ENCODE measurements at regions not wholly inside any gene's neighbourhood (a gene's known extent, or its start where the extent isn't known, plus 50 kb on each side); places are given as distances from the start of the nearest gene placed in this dataset.

DNA sequence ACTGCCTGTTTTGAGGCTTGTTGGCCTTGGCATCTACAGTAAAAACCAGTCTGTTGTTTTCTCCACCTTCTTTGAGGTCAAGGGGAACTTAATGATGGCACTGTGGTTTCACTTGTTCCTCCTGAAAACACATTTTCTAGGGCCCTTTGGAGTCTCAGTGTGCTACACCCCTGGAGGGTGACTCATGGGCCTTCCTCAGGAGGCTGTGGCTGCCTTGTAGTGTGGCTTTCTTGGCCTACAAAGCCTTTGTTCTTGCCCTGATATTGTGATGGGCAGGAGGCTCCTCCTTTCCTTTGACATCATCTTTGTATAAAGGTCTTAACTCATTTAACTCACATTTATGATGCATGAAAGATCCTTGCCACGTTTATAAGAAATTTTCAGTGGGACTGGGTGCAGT, 56.3 kb upstream of the GPBP1 start:
- H3K4me3 ChIP-seq (ENCODE audit: low read length): no peak overlapping the region
- no peaks in the 10 kb centered on the region for H3F3A ChIP-seq (ENCODE audit: low read length, unreplicated experiment)
- no peak overlapping the region for H2AFZ ChIP-seq (ENCODE audit: low read length)
- H3K9ac ChIP-seq (ENCODE audit: low read length): no peak overlapping the region
- H3K79me2 ChIP-seq (ENCODE audit: low read length): no peaks in the 10 kb centered on the region
- ATAC-seq: no peak
- H3K36me3 ChIP-seq (ENCODE audit: low read depth, low read length): no peaks in the 10 kb centered on the region
- BruUV-seq (replicated peaks): no TSS peak
- H3K27me3 ChIP-seq (ENCODE audit: low read length): no peaks in the 10 kb centered on the region
- peak; percentile 7 for DNase-seq
- H3K9me2 ChIP-seq (replicated peaks; ENCODE audit: low read length): no peaks in the 10 kb centered on the region
- H3K4me2 ChIP-seq (ENCODE audit: low read length): no peak overlapping the region
- intact Hi-C loops (cut with micrococcal nuclease): no loop called here
- TF ChIP-seq EZH2 (IDR thresholded peaks at IDR 0.05; ENCODE audit: low read length, unreplicated experiment): no peak
- TF ChIP-seq EZH2phosphoT487 (IDR thresholded peaks at IDR 0.05; ENCODE audit: borderline replicate concordance, low read length): no peak
- H3K9me3 ChIP-seq (ENCODE audit: low read length): no peaks in the 10 kb centered on the region
- no peaks in the 10 kb centered on the region for H4K20me1 ChIP-seq (ENCODE audit: low read length)
- H3K27ac ChIP-seq (ENCODE audit: low read length): no peak overlapping the region
- POLR2A ChIA-PET (ENCODE audit: unreplicated experiment): no interaction called here
- CTCF ChIA-PET: no interaction called here
- H3K4me1 ChIP-seq (ENCODE audit: insufficient read depth, low read length): no peaks in the 10 kb centered on the region

DNA sequence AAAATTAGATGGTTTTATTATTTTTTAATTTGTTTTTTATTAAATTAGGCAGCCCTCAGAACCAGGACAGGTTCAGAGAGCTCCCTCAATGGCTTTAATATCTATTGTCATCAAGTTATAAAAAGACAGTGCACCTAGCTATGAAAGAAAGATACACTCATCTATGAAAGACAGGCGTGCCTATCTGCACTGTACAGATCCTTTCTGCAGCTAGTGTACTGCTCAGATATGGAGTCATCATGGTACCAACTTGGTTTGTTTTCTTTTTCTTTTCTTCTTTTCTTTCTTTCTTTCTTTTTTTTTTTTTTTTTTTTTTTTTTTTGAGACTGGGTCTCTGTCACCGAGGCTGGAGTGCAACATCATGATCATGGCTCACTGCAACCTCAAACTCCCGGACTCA, 54.8 kb upstream of the GPBP1 start:
- Histone ChIP-seq H3K27me3 (ENCODE audit: low read length) (no peaks in the 10 kb centered on the region), H3K4me2 (ENCODE audit: low read length) (no peak overlapping the region), H3K79me2 (ENCODE audit: low read length) (no peaks in the 10 kb centered on the region), H2AFZ (ENCODE audit: low read length) (no peak overlapping the region), H3K9me2 (replicated peaks; ENCODE audit: low read length) (no peaks in the 10 kb centered on the region), H3K4me3 (ENCODE audit: low read length) (no peak overlapping the region), H3K36me3 (ENCODE audit: low read depth, low read length) (no peaks in the 10 kb centered on the region), H3K27ac (ENCODE audit: low read length) (no peak overlapping the region), H3K4me1 (ENCODE audit: insufficient read depth, low read length) (no peaks in the 10 kb centered on the region), H3K9ac (ENCODE audit: low read length) (no peak overlapping the region), H3F3A (ENCODE audit: low read length, unreplicated experiment) (no peaks in the 10 kb centered on the region), H3K9me3 (ENCODE audit: low read length) (no peaks in the 10 kb centered on the region), H4K20me1 (ENCODE audit: low read length) (no peaks in the 10 kb centered on the region)
- ChIA-PET CTCF (no interaction called here), POLR2A (ENCODE audit: unreplicated experiment) (no interaction called here)
- intact Hi-C loops (cut with micrococcal nuclease): no loop called here
- no TSS peak for BruUV-seq (replicated peaks)
- TF ChIP-seq, protein P1, sequence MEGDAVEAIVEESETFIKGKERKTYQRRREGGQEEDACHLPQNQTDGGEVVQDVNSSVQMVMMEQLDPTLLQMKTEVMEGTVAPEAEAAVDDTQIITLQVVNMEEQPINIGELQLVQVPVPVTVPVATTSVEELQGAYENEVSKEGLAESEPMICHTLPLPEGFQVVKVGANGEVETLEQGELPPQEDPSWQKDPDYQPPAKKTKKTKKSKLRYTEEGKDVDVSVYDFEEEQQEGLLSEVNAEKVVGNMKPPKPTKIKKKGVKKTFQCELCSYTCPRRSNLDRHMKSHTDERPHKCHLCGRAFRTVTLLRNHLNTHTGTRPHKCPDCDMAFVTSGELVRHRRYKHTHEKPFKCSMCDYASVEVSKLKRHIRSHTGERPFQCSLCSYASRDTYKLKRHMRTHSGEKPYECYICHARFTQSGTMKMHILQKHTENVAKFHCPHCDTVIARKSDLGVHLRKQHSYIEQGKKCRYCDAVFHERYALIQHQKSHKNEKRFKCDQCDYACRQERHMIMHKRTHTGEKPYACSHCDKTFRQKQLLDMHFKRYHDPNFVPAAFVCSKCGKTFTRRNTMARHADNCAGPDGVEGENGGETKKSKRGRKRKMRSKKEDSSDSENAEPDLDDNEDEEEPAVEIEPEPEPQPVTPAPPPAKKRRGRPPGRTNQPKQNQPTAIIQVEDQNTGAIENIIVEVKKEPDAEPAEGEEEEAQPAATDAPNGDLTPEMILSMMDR (conservative IDR thresholded peaks at IDR 0.05; ENCODE audit: low read depth, low read length): no peak
- no peak for TF ChIP-seq EZH2phosphoT487 (IDR thresholded peaks at IDR 0.05; ENCODE audit: borderline replicate concordance, low read length)
- TF ChIP-seq EZH2 (IDR thresholded peaks at IDR 0.05; ENCODE audit: low read length, unreplicated experiment): no peak
- DNase-seq (no peak), ATAC-seq (no peak)

DNA sequence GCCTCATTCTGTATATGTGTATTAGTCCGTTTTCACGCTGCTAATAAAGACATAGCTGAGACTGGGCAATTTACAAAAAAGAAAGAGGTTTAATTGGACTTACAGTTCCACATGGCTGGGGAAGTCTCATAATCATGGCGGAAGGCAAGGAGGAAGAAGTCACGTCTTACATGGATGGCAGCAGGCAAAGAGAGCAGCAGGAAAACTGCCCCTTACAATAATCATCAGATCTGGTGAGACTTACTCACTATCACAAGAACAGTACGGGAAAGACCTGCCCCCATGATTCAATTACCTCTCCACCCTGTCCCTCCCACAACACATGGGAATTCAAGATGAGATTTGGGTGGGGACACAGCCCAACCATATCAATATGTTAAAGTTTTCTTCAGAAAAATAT, 49.8 kb upstream of the GPBP1 start:
- H3K36me3 ChIP-seq (ENCODE audit: low read depth, low read length): no peaks in the 10 kb centered on the region
- H3K27me3 ChIP-seq (ENCODE audit: low read length): no peaks in the 10 kb centered on the region
- no peak overlapping the region for H3K9ac ChIP-seq (ENCODE audit: low read length)
- no peak overlapping the region for H3K4me3 ChIP-seq (ENCODE audit: low read length)
- ATAC-seq (no peak), DNase-seq (no peak)
- intact Hi-C loops (cut with micrococcal nuclease): no loop called here
- no TSS peak for BruUV-seq (replicated peaks)
- no peaks in the 10 kb centered on the region for H4K20me1 ChIP-seq (ENCODE audit: low read length)
- CTCF ChIA-PET: no interaction called here
- H3K27ac ChIP-seq (ENCODE audit: low read length): no peak overlapping the region
- no peaks in the 10 kb centered on the region for H3K9me2 ChIP-seq (replicated peaks; ENCODE audit: low read length)
- H3K4me2 ChIP-seq (ENCODE audit: low read length): no peak overlapping the region
- H3K9me3 ChIP-seq (ENCODE audit: low read length): no peaks in the 10 kb centered on the region
- POLR2A ChIA-PET (ENCODE audit: unreplicated experiment): no interaction called here
- no peaks in the 10 kb centered on the region for H3K79me2 ChIP-seq (ENCODE audit: low read length)
- no peak for TF ChIP-seq EZH2phosphoT487 (IDR thresholded peaks at IDR 0.05; ENCODE audit: borderline replicate concordance, low read length)
- no peak for TF ChIP-seq EZH2 (IDR thresholded peaks at IDR 0.05; ENCODE audit: low read length, unreplicated experiment)
- TF ChIP-seq, protein P1 (conservative IDR thresholded peaks at IDR 0.05; ENCODE audit: low read depth, low read length): no peak
- no peak overlapping the region for H2AFZ ChIP-seq (ENCODE audit: low read length)
- no peaks in the 10 kb centered on the region for H3K4me1 ChIP-seq (ENCODE audit: insufficient read depth, low read length)
- H3F3A ChIP-seq (ENCODE audit: low read length, unreplicated experiment): no peaks in the 10 kb centered on the region
